D721Med (cell line): ENCODE measurements at regions not wholly inside any gene's neighbourhood (a gene's known extent, or its start where the extent isn't known, plus 50 kb on each side); places are given as distances from the start of the nearest gene placed in this dataset.

Experiments used
- DNase-seq: peaks from one replicate; pipeline ENCODE4 v3.0.0; 2011; ENCODE audit warnings: low spot score; ENCODE audit not compliant: insufficient read length
- FAIRE-seq: peaks from 2 replicates; lab custom pipeline; 2011; peaks lifted over from hg19 to GRCh38; lab: Jason Lieb, UNC
- TF ChIP-seq, protein P1 (sequence below): IDR thresholded peaks from 2 replicates; pipeline ENCODE4 v1.5.1; 2012; ENCODE audit warnings: mild to moderate bottlenecking, control low read depth; ENCODE audit not compliant: insufficient read depth; ENCODE audit errors: missing control alignments

DNA sequence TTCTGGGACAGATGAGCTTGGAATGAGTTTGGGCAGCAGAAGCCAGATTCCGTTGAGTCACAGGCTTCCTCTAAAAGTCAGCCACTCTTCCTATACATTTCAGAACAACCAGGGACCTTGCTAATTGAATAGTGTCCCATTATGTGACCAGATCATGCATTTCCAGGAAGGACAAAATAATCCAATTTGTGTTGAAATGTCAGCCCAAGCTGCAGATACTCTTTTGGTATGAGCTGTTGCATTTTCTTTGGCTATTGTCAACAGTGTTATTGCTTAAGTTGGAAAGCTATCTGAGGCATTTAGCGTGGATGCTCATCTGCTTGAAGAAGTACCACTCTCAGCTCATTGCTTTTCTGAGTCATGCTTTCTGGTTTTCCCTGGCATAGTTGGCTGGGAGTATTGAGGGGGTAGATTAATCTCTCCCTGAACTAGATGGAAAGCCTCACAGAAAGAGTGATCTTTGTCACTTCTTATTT, 223.7 kb upstream of the HABP2 start:
- TF ChIP-seq, protein P1, sequence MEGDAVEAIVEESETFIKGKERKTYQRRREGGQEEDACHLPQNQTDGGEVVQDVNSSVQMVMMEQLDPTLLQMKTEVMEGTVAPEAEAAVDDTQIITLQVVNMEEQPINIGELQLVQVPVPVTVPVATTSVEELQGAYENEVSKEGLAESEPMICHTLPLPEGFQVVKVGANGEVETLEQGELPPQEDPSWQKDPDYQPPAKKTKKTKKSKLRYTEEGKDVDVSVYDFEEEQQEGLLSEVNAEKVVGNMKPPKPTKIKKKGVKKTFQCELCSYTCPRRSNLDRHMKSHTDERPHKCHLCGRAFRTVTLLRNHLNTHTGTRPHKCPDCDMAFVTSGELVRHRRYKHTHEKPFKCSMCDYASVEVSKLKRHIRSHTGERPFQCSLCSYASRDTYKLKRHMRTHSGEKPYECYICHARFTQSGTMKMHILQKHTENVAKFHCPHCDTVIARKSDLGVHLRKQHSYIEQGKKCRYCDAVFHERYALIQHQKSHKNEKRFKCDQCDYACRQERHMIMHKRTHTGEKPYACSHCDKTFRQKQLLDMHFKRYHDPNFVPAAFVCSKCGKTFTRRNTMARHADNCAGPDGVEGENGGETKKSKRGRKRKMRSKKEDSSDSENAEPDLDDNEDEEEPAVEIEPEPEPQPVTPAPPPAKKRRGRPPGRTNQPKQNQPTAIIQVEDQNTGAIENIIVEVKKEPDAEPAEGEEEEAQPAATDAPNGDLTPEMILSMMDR: no peak
- no peak for FAIRE-seq
- no peak for DNase-seq

DNA sequence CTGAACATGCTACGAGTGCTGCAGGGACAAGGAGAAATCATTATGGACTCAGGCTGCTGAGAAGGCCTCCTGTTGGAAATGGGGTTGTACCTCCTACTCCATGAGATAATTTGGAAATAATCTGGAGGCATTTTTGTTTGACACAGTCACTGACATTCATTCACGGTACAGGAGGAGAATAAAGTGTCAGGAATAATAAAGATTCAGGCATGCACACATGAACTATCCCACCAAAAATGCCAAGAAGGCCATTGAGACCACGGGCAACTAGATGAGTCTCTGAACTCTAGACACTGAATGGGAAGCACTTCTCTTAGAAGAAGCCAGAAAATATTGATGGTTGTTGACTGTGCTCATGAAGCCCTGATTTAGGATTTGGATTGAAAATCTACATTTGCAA, 220.9 kb upstream of the HABP2 start:
- no peak for DNase-seq
- TF ChIP-seq, protein P1: no peak
- FAIRE-seq: no peak

DNA sequence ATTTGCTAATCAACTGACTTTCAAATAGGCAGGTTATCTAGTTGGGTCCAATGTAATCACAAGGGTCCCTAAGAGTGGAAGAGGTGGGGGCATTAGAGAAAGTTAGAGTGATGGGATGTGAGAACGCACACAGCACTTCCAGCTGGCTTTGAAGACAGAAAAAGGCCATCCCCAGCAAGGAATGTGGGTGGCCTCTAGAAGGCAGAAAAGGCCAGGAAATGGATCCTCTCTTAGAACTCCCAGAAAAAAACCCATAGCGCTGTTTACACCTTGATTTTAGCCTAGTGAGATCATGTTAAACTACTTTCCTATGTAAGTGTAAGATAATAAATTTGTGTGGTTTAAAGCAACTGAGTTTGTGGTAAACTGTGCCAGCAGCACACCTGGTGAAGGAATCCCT, 219.5 kb upstream of the HABP2 start:
- FAIRE-seq: no peak
- no peak for DNase-seq
- TF ChIP-seq, protein P1: no peak

DNA sequence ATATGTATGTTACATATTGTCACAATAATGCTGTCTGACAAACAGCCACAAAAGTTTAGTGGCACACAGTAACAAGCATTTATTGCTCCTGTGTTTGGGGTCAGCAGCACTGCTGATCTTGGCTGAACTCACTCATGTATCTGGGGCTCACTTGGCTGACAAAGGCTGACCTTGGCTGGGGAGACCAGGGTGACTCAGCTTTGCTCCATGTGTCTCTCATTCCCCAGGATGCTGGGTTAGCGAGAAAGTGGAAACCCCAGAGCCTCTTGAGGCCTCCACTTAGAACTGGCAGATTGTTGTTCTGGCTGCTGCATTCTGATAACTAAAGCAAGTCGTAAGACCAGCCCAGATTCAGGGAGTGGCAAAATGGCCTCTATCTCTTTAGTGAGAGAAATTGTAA, 217.3 kb upstream of the HABP2 start:
- FAIRE-seq (no peak), DNase-seq (no peak)
- TF ChIP-seq, protein P1: no peak

DNA sequence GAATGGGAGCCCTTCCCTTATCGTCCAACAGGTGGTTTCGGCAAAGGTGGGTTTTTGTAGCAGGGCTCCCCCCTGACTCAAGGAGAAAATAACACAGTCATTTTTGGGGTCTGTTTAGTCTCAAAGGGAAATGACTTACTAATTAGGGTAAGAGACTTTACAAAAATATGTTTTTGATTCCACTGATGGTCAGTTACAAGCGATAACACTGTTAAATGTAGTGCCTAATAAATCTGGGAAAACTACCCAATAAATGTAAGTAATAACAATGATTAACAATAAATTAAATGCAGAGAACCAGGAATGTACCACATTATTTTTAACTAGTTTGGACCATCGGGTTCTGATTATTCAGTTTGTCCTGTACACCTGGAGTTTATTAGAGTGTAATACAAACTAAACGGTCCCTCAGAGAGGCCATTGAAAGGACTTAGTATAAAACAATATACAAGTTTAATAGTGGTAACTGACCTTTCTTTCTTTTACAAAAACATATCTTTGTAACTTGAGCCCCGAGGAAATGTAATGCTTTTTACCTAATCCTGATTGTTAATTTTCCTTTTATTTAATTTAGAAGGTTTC, 216.2 kb upstream of the HABP2 start:
- TF ChIP-seq, protein P1: no peak
- FAIRE-seq (no peak), DNase-seq (no peak)

DNA sequence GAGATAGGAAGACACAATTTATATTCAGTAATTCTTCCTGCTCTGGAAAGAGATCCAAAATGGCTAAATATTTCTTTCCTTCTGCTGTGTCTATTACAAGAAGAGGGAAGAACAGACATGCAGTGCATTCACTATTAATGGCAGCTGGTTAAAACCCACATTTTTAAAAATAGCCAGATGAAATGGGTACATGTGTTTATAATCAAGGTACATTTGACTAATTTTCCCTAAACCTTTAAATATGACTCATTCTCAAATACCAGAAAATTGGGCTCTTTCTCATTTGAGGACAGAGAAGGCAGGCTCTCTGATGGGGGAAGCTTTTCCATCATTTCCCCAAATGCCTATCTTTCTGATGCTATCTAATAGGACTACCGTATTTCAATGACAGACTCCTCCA, 215.7 kb upstream of the HABP2 start:
- no peak for DNase-seq

DNA sequence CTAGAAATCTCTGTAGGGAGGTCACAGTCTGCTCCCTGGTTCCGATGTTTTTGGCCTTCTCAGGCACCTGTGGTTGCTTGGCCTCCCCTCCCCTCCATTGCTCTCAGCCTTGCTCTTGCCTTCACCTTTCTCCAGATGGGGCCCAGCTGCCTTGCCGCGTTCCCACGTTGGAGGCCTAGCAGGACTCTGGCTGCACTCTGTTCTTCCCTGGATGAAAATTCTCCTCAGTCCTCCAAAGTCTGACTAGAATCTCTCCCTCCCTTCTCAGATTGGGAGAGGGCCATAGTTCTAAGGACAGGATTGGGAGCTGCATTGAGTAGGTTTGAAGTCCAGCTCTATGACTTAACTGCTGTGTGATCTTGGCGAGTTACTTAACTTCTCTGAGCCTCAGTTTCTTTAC, 213.7 kb upstream of the HABP2 start:
- TF ChIP-seq, protein P1: no peak
- FAIRE-seq (no peak), DNase-seq (no peak)

More for the DNA sequence above, 215.7 kb upstream of the HABP2 start:
- FAIRE-seq: no peak
- TF ChIP-seq, protein P1: no peak
